H9 (cell line): ENCODE measurements at regions not wholly inside any gene's neighbourhood (a gene's known extent, or its start where the extent isn't known, plus 50 kb on each side); places are given as distances from the start of the nearest gene placed in this dataset.

Experiments
- DNase-seq: peaks from one replicate; pipeline ENCODE4 v3.0.0-alpha.2; 2017
- H2AFZ ChIP-seq: one replicate; pipeline ENCODE4 v1.6.1; 2013; ENCODE audit warnings: mild to moderate bottlenecking, low read length, control low read depth, moderate library complexity
- H2AK5ac ChIP-seq: 2 replicates; pipeline ENCODE4 v1.6.1; 2013; ENCODE audit warnings: low read length, control low read depth, mixed read lengths; ENCODE audit not compliant: insufficient read length
- H2BK120ac ChIP-seq: one replicate; pipeline ENCODE4 v1.6.1; 2013; ENCODE audit warnings: low read depth, mild to moderate bottlenecking, low read length, control low read depth, inconsistent platforms; ENCODE audit not compliant: poor library complexity, severe bottlenecking
- H2BK12ac ChIP-seq: 2 replicates; pipeline ENCODE4 v1.6.1; 2013; ENCODE audit warnings: low read length, control low read depth, mixed read lengths, low read depth; ENCODE audit not compliant: insufficient read length
- H2BK15ac ChIP-seq: 2 replicates; pipeline ENCODE4 v1.6.1; 2013; ENCODE audit warnings: low read depth, low read length, control low read depth
- H2BK20ac ChIP-seq: one replicate; pipeline ENCODE4 v1.6.1; 2013; ENCODE audit warnings: low read depth, mild to moderate bottlenecking, low read length, control low read depth, inconsistent platforms; ENCODE audit not compliant: poor library complexity, severe bottlenecking
- H2BK5ac ChIP-seq: 2 replicates; pipeline ENCODE4 v1.6.1; 2013; ENCODE audit warnings: low read length, control low read depth, mixed read lengths; ENCODE audit not compliant: insufficient read length
- H3K14ac ChIP-seq: 2 replicates; pipeline ENCODE4 v1.6.1; 2013; ENCODE audit warnings: low read length, control low read depth; ENCODE audit not compliant: insufficient read depth
- H3K18ac ChIP-seq: 2 replicates; pipeline ENCODE4 v1.6.1; 2013; ENCODE audit warnings: low read depth, mild to moderate bottlenecking, mixed read lengths, low read length, control low read depth; ENCODE audit not compliant: insufficient read length
- H3K23ac ChIP-seq: 2 replicates; pipeline ENCODE4 v1.6.1; 2013; ENCODE audit warnings: low read length, control low read depth, mixed read lengths, low read depth; ENCODE audit not compliant: insufficient read length
- H3K23me2 ChIP-seq: 2 replicates; pipeline ENCODE4 v1.6.1; 2013; ENCODE audit warnings: low read depth, mild to moderate bottlenecking, mixed read lengths, low read length, control low read depth; ENCODE audit not compliant: insufficient read length, poor library complexity, severe bottlenecking
- H3K27ac ChIP-seq: 2 replicates; pipeline ENCODE4 v1.5.1; 2013; ENCODE audit warnings: low read length, control low read depth, mixed read lengths, low read depth; ENCODE audit not compliant: insufficient read length
- H3K27me3 ChIP-seq: 2 replicates; pipeline ENCODE4 v1.6.1; 2013; ENCODE audit warnings: low read length, control low read depth, inconsistent platforms; ENCODE audit not compliant: insufficient read depth
- H3K4ac ChIP-seq: 2 replicates; pipeline ENCODE4 v1.6.1; 2013; ENCODE audit warnings: low read depth, mild to moderate bottlenecking, control low read depth, inconsistent platforms, low read length, moderate library complexity
- H3K4me1 ChIP-seq: 2 replicates; pipeline ENCODE4 v1.6.1; 2013; ENCODE audit warnings: low read length, control low read depth, inconsistent platforms; ENCODE audit not compliant: insufficient read depth
- H3K4me2 ChIP-seq: 2 replicates; pipeline ENCODE4 v1.6.1; 2013; ENCODE audit warnings: low read length, control low read depth, mixed read lengths; ENCODE audit not compliant: insufficient read length, insufficient read depth
- H3K56ac ChIP-seq: 2 replicates; pipeline ENCODE4 v1.6.1; 2013; ENCODE audit warnings: low read depth, mild to moderate bottlenecking, mixed read lengths, low read length, control low read depth; ENCODE audit not compliant: insufficient read length
- H3K79me1 ChIP-seq: 2 replicates; pipeline ENCODE4 v1.6.1; 2013; ENCODE audit warnings: low read depth, mild to moderate bottlenecking, moderate library complexity, low read length, control low read depth, inconsistent platforms; ENCODE audit not compliant: insufficient read depth, poor library complexity, severe bottlenecking
- H3K79me2 ChIP-seq: 2 replicates; pipeline ENCODE4 v1.6.1; 2013; ENCODE audit warnings: low read length, control low read depth, inconsistent platforms; ENCODE audit not compliant: insufficient read depth
- H3K9ac ChIP-seq: 2 replicates; pipeline ENCODE4 v1.6.1; 2013; ENCODE audit warnings: low read length, control low read depth, mixed read lengths; ENCODE audit not compliant: insufficient read length; ENCODE audit errors: extremely low read depth
- H3K9me3 ChIP-seq: one replicate; pipeline ENCODE4 v1.6.1; 2013; ENCODE audit warnings: low read depth, low read length, inconsistent platforms; ENCODE audit not compliant: control insufficient read depth
- H3T11ph ChIP-seq: one replicate; pipeline ENCODE4 v1.6.1; 2013; ENCODE audit warnings: mild to moderate bottlenecking, low read length, control low read depth, inconsistent platforms
- H4K20me1 ChIP-seq: one replicate; pipeline ENCODE4 v1.6.1; 2013; ENCODE audit not compliant: control insufficient read depth, insufficient read length, insufficient read depth
- H4K5ac ChIP-seq: 2 replicates; pipeline ENCODE4 v1.6.1; 2013; ENCODE audit warnings: low read depth, mild to moderate bottlenecking, mixed read lengths, low read length, control low read depth; ENCODE audit not compliant: insufficient read length
- H4K8ac ChIP-seq: replicated peaks from 2 replicates; pipeline ENCODE4 v1.6.1; 2013; ENCODE audit warnings: low read length, control low read depth, mixed read lengths, low read depth; ENCODE audit not compliant: insufficient read length
- H4K91ac ChIP-seq: 2 replicates; pipeline ENCODE4 v1.6.1; 2013; ENCODE audit warnings: low read depth, mild to moderate bottlenecking, moderate library complexity, mixed read lengths, low read length, control low read depth; ENCODE audit not compliant: insufficient read length
- H3K27ac Mint-ChIP-seq, 3 experiments: 2 replicates in 2 of 3; 3 replicates in 1 of 3; pipeline ENCODE4 v1.8.0; 2020 to 2021; ENCODE audit warnings: mixed read lengths in 3 of 3, mild to moderate bottlenecking in 1 of 3, moderate library complexity in 1 of 3
- H3K27me3 Mint-ChIP-seq: 2 replicates; pipeline ENCODE4 v1.8.0; 2021; ENCODE audit warnings: low read depth, mild to moderate bottlenecking, moderate library complexity, mixed read lengths
- H3K36me3 Mint-ChIP-seq, 3 experiments: 2 replicates in 2 of 3; 3 replicates in 1 of 3; pipeline ENCODE4 v1.8.0; 2020 to 2021; ENCODE audit warnings: low read depth in 3 of 3, mixed read lengths in 3 of 3; ENCODE audit not compliant: insufficient read depth in 1 of 3
- H3K4me1 Mint-ChIP-seq, 2 experiments: 2 replicates each; pipeline ENCODE4 v1.8.0; 2020; ENCODE audit warnings: mixed read lengths in 2 of 2
- H3K4me3 Mint-ChIP-seq, 2 experiments: 2 replicates in 1 of 2; 3 replicates in 1 of 2; pipeline ENCODE4 v1.8.0; 2020 to 2021; ENCODE audit warnings: mild to moderate bottlenecking in 2 of 2, mixed read lengths in 2 of 2, moderate library complexity in 1 of 2
- H3K9me3 Mint-ChIP-seq, 2 experiments: 2 replicates in 1 of 2; 3 replicates in 1 of 2; pipeline ENCODE4 v1.8.0; 2020; ENCODE audit warnings: mild to moderate bottlenecking in 2 of 2, mixed read lengths in 2 of 2, moderate library complexity in 1 of 2
- WGBS: extraction: QIAGEN DNeasy Blood & Tissue Kit; methylation state at CpG from one replicate; pipeline ENCODE4 v1.1.7; 2013; ENCODE audit warnings: missing lambda C conversion rate, low lambda C conversion rate, mixed read lengths; ENCODE audit not compliant: insufficient read length; ENCODE audit errors: extremely low coverage; 5-methylcytosine and 5-hydroxymethylcytosine counted together
- TF ChIP-seq, protein P1 (sequence below): fragments of 200-600 bp; sonication (generic); conservative IDR thresholded peaks from 3 replicates; pipeline ENCODE4 v1.8.0; 2021; ENCODE audit warnings: antibody characterized with exemption, mild to moderate bottlenecking

DNA sequence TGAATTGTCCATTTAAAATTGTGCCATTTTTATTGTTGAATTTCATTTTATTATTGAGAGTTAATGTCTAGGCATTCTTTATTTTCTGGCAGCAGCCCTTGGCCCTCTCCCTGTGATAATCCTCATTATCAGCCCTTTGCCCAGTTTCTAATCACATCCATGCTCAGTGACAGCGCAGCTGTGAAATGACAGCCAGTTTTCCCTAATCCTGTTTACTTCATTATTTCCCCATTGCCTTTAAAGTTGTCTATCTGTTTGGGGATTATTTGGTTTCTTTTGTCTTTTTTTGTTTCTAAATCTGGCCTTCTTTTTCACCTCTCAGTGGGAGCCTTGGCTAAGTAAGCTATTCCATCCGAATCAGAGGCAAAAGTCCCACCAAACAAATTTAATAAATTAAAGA, 476.9 kb downstream of the SLC6A15 start:
- no peaks in the 10 kb centered on the region for H4K20me1 ChIP-seq
- WGBS, result no CpG with 5 or more reads among the region's 2 CpGs
- H3K4me1 ChIP-seq, result no peaks in the 10 kb centered on the region
- no peaks in the 10 kb centered on the region for H3K9me3 ChIP-seq
- no peak overlapping the region for H4K8ac ChIP-seq
- no peaks in the 10 kb centered on the region for H3K27me3 Mint-ChIP-seq
- H2BK20ac ChIP-seq, result no peak overlapping the region
- no peak overlapping the region for H2BK120ac ChIP-seq
- TF ChIP-seq, protein P1, sequence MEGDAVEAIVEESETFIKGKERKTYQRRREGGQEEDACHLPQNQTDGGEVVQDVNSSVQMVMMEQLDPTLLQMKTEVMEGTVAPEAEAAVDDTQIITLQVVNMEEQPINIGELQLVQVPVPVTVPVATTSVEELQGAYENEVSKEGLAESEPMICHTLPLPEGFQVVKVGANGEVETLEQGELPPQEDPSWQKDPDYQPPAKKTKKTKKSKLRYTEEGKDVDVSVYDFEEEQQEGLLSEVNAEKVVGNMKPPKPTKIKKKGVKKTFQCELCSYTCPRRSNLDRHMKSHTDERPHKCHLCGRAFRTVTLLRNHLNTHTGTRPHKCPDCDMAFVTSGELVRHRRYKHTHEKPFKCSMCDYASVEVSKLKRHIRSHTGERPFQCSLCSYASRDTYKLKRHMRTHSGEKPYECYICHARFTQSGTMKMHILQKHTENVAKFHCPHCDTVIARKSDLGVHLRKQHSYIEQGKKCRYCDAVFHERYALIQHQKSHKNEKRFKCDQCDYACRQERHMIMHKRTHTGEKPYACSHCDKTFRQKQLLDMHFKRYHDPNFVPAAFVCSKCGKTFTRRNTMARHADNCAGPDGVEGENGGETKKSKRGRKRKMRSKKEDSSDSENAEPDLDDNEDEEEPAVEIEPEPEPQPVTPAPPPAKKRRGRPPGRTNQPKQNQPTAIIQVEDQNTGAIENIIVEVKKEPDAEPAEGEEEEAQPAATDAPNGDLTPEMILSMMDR, result no peak
- no peaks in the 10 kb centered on the region for H3K27me3 ChIP-seq
- H3K4ac ChIP-seq, result no peak overlapping the region
- no peak overlapping the region for H2AK5ac ChIP-seq
- H3K23me2 ChIP-seq, result no peaks in the 10 kb centered on the region
- H3K36me3 Mint-ChIP-seq, result no peaks in the 10 kb centered on the region
- DNase-seq, result no peak
- H2BK12ac ChIP-seq, result no peak overlapping the region
- no peak overlapping the region for H2AFZ ChIP-seq
- no peak overlapping the region for H2BK15ac ChIP-seq
- no peak overlapping the region for H4K91ac ChIP-seq
- no peak overlapping the region for H3K4me2 ChIP-seq
- no peak overlapping the region for H2BK5ac ChIP-seq
- no peak overlapping the region for H3K27ac ChIP-seq
- H3K14ac ChIP-seq, result no peak overlapping the region
- no peak overlapping the region for H3K56ac ChIP-seq
- no peak overlapping the region for H3K23ac ChIP-seq
- no peak overlapping the region for H3T11ph ChIP-seq
- H4K5ac ChIP-seq, result no peak overlapping the region
- no peaks in the 10 kb centered on the region for H3K79me2 ChIP-seq
- no peak overlapping the region for H3K18ac ChIP-seq
- no peaks in the 10 kb centered on the region for H3K79me1 ChIP-seq
- no peak overlapping the region for H3K27ac Mint-ChIP-seq
- H3K4me1 Mint-ChIP-seq, result peaks cover 9% of the 10 kb centered on the region in 2 experiments
- no peak overlapping the region for H3K4me3 Mint-ChIP-seq
- H3K9ac ChIP-seq, result no peak overlapping the region
- no peaks in the 10 kb centered on the region for H3K9me3 Mint-ChIP-seq
